ENCODE measurements at regions not wholly inside any gene's neighbourhood (a gene's known extent, or its start where the extent isn't known, plus 50 kb on each side); places are given as distances from the start of the nearest gene placed in this dataset.

GRCh38 chr2:234865586-234865985 is 86.2 kb upstream of the SH3BP4 start:
- no peak for TF ChIP-seq CTCF (IDR thresholded peaks at IDR 0.05; ENCODE audit: unreplicated experiment)
- DNase-seq (ENCODE audit: low spot score), result no peak
- H3K4me1 Mint-ChIP-seq (ENCODE audit: unreplicated experiment), result no peaks in the 10 kb centered on the region
- H3K36me3 Mint-ChIP-seq (ENCODE audit: low read depth, unreplicated experiment), result peaks cover 4% of the 10 kb centered on the region
- no peak overlapping the region for H3K4me3 Mint-ChIP-seq (ENCODE audit: unreplicated experiment)
- H3K27ac Mint-ChIP-seq (ENCODE audit: unreplicated experiment), result no peak overlapping the region
- H3K9me3 Mint-ChIP-seq (ENCODE audit: unreplicated experiment), result no peaks in the 10 kb centered on the region
- peaks cover 2% of the 10 kb centered on the region for H3K27me3 Mint-ChIP-seq (ENCODE audit: unreplicated experiment)

DNA sequence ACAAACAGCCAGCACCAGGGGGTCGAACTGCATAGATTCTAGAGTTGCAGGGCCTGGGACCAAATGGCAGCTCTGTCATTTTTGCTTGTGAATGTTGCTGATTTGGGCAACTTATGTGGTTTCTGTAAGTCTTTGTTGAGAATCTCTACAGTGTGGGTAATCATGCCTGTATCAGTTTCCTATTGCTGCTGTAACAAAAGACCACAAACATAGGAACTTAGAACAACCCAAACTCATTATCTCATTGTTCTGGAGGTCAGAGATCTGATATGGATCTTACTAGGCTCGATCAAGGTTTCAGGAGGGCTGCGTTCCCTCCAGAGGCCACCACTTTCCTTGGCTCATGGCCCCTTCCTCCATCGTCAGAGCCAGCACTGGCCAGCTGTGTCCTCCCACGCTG is 86.8 kb upstream of the SH3BP4 start:
- no peak overlapping the region for H3K4me3 Mint-ChIP-seq (ENCODE audit: unreplicated experiment)
- H3K9me3 Mint-ChIP-seq (ENCODE audit: unreplicated experiment), result no peaks in the 10 kb centered on the region
- no peak for DNase-seq (ENCODE audit: low spot score)
- H3K27ac Mint-ChIP-seq (ENCODE audit: unreplicated experiment), result no peak overlapping the region
- H3K36me3 Mint-ChIP-seq (ENCODE audit: low read depth, unreplicated experiment), result peaks cover 4% of the 10 kb centered on the region
- peaks cover 2% of the 10 kb centered on the region for H3K27me3 Mint-ChIP-seq (ENCODE audit: unreplicated experiment)
- no peaks in the 10 kb centered on the region for H3K4me1 Mint-ChIP-seq (ENCODE audit: unreplicated experiment)
- TF ChIP-seq CTCF (IDR thresholded peaks at IDR 0.05; ENCODE audit: unreplicated experiment), result no peak

GRCh38 chr2:234864506-234864905 is 87.3 kb upstream of the SH3BP4 start:
- H3K4me1 Mint-ChIP-seq (ENCODE audit: unreplicated experiment), result no peaks in the 10 kb centered on the region
- H3K27ac Mint-ChIP-seq (ENCODE audit: unreplicated experiment), result no peak overlapping the region
- H3K9me3 Mint-ChIP-seq (ENCODE audit: unreplicated experiment), result no peaks in the 10 kb centered on the region
- H3K27me3 Mint-ChIP-seq (ENCODE audit: unreplicated experiment), result peaks cover 2% of the 10 kb centered on the region
- TF ChIP-seq CTCF (IDR thresholded peaks at IDR 0.05; ENCODE audit: unreplicated experiment), result no peak
- peaks cover 4% of the 10 kb centered on the region for H3K36me3 Mint-ChIP-seq (ENCODE audit: low read depth, unreplicated experiment)
- DNase-seq (ENCODE audit: low spot score), result no peak
- H3K4me3 Mint-ChIP-seq (ENCODE audit: unreplicated experiment), result no peak overlapping the region

- Mint-ChIP-seq H3K36me3 (ENCODE audit: low read depth, unreplicated experiment) (peaks cover 4% of the 10 kb centered on the region), H3K4me1 (ENCODE audit: unreplicated experiment) (no peaks in the 10 kb centered on the region), H3K27me3 (ENCODE audit: unreplicated experiment) (peaks cover 2% of the 10 kb centered on the region), H3K9me3 (ENCODE audit: unreplicated experiment) (no peaks in the 10 kb centered on the region), H3K27ac (ENCODE audit: unreplicated experiment) (no peak overlapping the region), H3K4me3 (ENCODE audit: unreplicated experiment) (no peak overlapping the region)
- no peak for DNase-seq (ENCODE audit: low spot score)
- no peak for TF ChIP-seq CTCF (IDR thresholded peaks at IDR 0.05; ENCODE audit: unreplicated experiment)
Observed at GRCh38 chr2:234863043-234863934, 88.5 kb upstream of the SH3BP4 start.
